ENCODE measurements at regions not wholly inside any gene's neighbourhood (a gene's known extent, or its start where the extent isn't known, plus 50 kb on each side); places are given as distances from the start of the nearest gene placed in this dataset.
A peak's percentile ranks its signal among the peaks of the same experiment; 100 is the strongest.

GRCh38 chr3:102142379-102143060 lies 292.3 kb upstream of the ZPLD1 start:
- Mint-ChIP-seq H3K27me3 (ENCODE audit: low read depth) (peaks cover 4% of the 10 kb centered on the region), H3K36me3 (ENCODE audit: low read depth) (no peaks in the 10 kb centered on the region), H3K9me3 (ENCODE audit: low read depth) (peaks cover 3% of the 10 kb centered on the region), H3K27ac (ENCODE audit: unreplicated experiment) (peak overlapping the region; percentile 5), H3K4me3 (ENCODE audit: unreplicated experiment) (no peak overlapping the region), H3K4me1 (ENCODE audit: low read depth) (peaks cover 21% of the 10 kb centered on the region)
- TF ChIP-seq, protein P1, sequence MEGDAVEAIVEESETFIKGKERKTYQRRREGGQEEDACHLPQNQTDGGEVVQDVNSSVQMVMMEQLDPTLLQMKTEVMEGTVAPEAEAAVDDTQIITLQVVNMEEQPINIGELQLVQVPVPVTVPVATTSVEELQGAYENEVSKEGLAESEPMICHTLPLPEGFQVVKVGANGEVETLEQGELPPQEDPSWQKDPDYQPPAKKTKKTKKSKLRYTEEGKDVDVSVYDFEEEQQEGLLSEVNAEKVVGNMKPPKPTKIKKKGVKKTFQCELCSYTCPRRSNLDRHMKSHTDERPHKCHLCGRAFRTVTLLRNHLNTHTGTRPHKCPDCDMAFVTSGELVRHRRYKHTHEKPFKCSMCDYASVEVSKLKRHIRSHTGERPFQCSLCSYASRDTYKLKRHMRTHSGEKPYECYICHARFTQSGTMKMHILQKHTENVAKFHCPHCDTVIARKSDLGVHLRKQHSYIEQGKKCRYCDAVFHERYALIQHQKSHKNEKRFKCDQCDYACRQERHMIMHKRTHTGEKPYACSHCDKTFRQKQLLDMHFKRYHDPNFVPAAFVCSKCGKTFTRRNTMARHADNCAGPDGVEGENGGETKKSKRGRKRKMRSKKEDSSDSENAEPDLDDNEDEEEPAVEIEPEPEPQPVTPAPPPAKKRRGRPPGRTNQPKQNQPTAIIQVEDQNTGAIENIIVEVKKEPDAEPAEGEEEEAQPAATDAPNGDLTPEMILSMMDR (IDR thresholded peaks at IDR 0.05) = no peak
- DNase-seq (ENCODE audit: low spot score) = no peak

DNA sequence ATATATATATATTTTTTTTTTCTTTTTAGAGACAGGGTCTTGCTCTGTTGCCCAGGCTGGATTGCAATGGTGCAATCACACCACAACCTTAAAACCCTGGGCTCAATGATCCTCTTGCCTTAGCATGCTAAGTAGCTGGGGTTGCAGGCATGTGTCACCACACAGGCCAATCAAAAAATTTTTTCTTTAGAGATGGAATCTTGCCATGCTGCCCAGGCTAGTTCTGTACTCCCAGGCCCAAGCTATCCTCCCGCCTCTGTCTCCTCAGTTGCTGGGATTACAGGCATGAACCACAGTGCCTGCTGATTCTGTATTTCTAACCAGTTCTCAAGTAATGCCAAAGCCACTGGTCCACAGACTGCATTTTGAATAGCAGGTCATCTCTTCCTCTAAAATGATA lies 291.3 kb upstream of the ZPLD1 start:
- DNase-seq (ENCODE audit: low spot score) = no peak
- Mint-ChIP-seq H3K27ac (ENCODE audit: unreplicated experiment) (no peak overlapping the region), H3K4me3 (ENCODE audit: unreplicated experiment) (no peak overlapping the region), H3K36me3 (ENCODE audit: low read depth) (no peaks in the 10 kb centered on the region), H3K9me3 (ENCODE audit: low read depth) (peaks cover 3% of the 10 kb centered on the region), H3K27me3 (ENCODE audit: low read depth) (peaks cover 3% of the 10 kb centered on the region), H3K4me1 (ENCODE audit: low read depth) (peaks cover 21% of the 10 kb centered on the region)
- TF ChIP-seq, protein P1 (IDR thresholded peaks at IDR 0.05) = no peak

GRCh38 chr3:102144063-102144462 lies 290.8 kb upstream of the ZPLD1 start:
- Mint-ChIP-seq H3K4me3 (ENCODE audit: unreplicated experiment) (no peak overlapping the region), H3K36me3 (ENCODE audit: low read depth) (no peaks in the 10 kb centered on the region), H3K9me3 (ENCODE audit: low read depth) (peaks cover 3% of the 10 kb centered on the region), H3K4me1 (ENCODE audit: low read depth) (peaks cover 21% of the 10 kb centered on the region), H3K27ac (ENCODE audit: unreplicated experiment) (no peak overlapping the region), H3K27me3 (ENCODE audit: low read depth) (peaks cover 3% of the 10 kb centered on the region)
- DNase-seq (ENCODE audit: low spot score) = no peak
- TF ChIP-seq, protein P1 (IDR thresholded peaks at IDR 0.05) = no peak

DNA sequence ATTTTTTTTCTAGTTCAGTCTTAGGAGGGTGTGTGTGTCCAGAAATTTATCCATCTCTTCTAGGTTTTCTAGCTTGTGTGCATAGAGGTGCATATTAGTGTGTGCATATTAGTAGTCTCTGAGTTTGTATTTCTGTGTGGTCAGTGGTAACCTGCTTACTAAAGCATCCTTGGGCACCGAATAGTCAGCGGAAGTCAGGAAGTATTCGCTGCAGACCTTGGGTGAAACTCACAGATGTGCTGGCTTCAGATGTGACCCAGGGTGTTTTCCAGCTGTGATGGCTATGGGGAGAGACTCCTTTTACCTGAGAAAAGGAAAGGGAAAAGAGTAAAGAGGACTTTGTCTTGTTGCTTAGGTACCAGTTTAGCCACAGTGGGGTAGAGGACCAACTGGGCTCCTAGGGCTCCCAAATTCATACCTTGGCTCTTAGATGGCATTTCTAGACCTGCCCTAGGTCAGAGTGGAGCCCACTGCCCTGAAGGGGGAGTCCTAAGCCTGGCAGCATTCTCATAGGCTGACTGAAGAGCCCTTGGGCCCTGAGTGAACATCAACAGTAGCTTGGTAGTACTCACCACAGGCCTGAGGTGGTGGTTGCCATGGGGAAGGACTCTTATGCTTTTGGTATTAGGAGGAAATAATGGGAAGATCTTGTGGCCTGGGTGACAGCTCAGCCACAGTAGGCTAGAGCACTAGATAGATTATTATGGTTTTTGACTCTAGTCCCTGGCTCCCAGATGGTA lies 286.0 kb upstream of the ZPLD1 start:
- TF ChIP-seq, protein P1 (IDR thresholded peaks at IDR 0.05) = no peak
- Mint-ChIP-seq H3K9me3 (ENCODE audit: low read depth) (peaks cover 20% of the 10 kb centered on the region), H3K27ac (ENCODE audit: unreplicated experiment) (no peak overlapping the region), H3K4me3 (ENCODE audit: unreplicated experiment) (no peak overlapping the region), H3K36me3 (ENCODE audit: low read depth) (peaks cover 6% of the 10 kb centered on the region), H3K27me3 (ENCODE audit: low read depth) (no peaks in the 10 kb centered on the region), H3K4me1 (ENCODE audit: low read depth) (no peaks in the 10 kb centered on the region)
- no peak for DNase-seq (ENCODE audit: low spot score)

GRCh38 chr3:102151935-102152334 lies 282.9 kb upstream of the ZPLD1 start:
- Mint-ChIP-seq H3K27me3 (ENCODE audit: low read depth) (no peaks in the 10 kb centered on the region), H3K27ac (ENCODE audit: unreplicated experiment) (no peak overlapping the region), H3K4me1 (ENCODE audit: low read depth) (peaks cover 7% of the 10 kb centered on the region), H3K36me3 (ENCODE audit: low read depth) (peaks cover 6% of the 10 kb centered on the region), H3K9me3 (ENCODE audit: low read depth) (peaks cover 20% of the 10 kb centered on the region), H3K4me3 (ENCODE audit: unreplicated experiment) (no peak overlapping the region)
- TF ChIP-seq, protein P1 (IDR thresholded peaks at IDR 0.05) = no peak
- no peak for DNase-seq (ENCODE audit: low spot score)

Data from chondrocyte (in vitro differentiated cells).